MCF 10A (cell line): ENCODE measurements at regions not wholly inside any gene's neighbourhood (a gene's known extent, or its start where the extent isn't known, plus 50 kb on each side); places are given as distances from the start of the nearest gene placed in this dataset.

Experiments used
- BruUV-seq: library from RNA; stranded (reverse); fragments of 400-500 nt; replicated peaks from 2 replicates; lab custom pipeline; 2021; lab: Mats Ljungman, UMichigan
- CTCF ChIA-PET: fragments of 300-600 bp; sonication (Branson Sonifier 250); formaldehyde crosslinking; extraction: SDS; loops from one replicate; lab custom pipeline; 2021; ENCODE audit warnings: antibody characterized with exemption, inconsistent platforms; lab: Yijun Ruan, JAX
- POLR2A ChIA-PET: fragments of 300-600, 350-650 bp; sonication (Branson Sonifier 250); formaldehyde crosslinking; extraction: SDS; loops from one replicate; lab custom pipeline; 2020; ENCODE audit warnings: antibody characterized with exemption, inconsistent platforms; lab: Yijun Ruan, JAX
- DNase-seq: peaks from one replicate; pipeline ENCODE4 v3.0.0-alpha.2; 2018; ENCODE audit not compliant: unreplicated experiment
- H3K27ac Mint-ChIP-seq: one replicate; pipeline ENCODE4 v1.8.0; 2022; ENCODE audit warnings: mild to moderate bottlenecking, low read depth, mixed read lengths; ENCODE audit not compliant: unreplicated experiment
- H3K27me3 Mint-ChIP-seq: one replicate; pipeline ENCODE4 v1.8.0; 2022; ENCODE audit warnings: mixed read lengths; ENCODE audit not compliant: insufficient read depth, unreplicated experiment
- H3K36me3 Mint-ChIP-seq: one replicate; pipeline ENCODE4 v1.8.0; 2022; ENCODE audit warnings: mild to moderate bottlenecking, moderate library complexity, mixed read lengths; ENCODE audit not compliant: insufficient read depth, unreplicated experiment
- H3K4me1 Mint-ChIP-seq: one replicate; pipeline ENCODE4 v1.8.0; 2022; ENCODE audit warnings: mixed read lengths; ENCODE audit not compliant: insufficient read depth, unreplicated experiment
- H3K4me3 Mint-ChIP-seq: one replicate; pipeline ENCODE4 v1.8.0; 2022; ENCODE audit warnings: mild to moderate bottlenecking, moderate library complexity, mixed read lengths; ENCODE audit not compliant: unreplicated experiment
- H3K9me3 Mint-ChIP-seq: one replicate; pipeline ENCODE4 v1.8.0; 2022; ENCODE audit warnings: mixed read lengths; ENCODE audit not compliant: unreplicated experiment
- intact Hi-C: fragments of 100-400 bp; cut with micrococcal nuclease; formaldehyde crosslinking; loops from 2 replicates; pipeline ENCODE4 v1.14.1; 2022
- TF ChIP-seq, protein P1 (sequence below): fragments of 200-600 bp; IDR thresholded peaks from one replicate; pipeline ENCODE4 v1.8.0; 2022; ENCODE audit warnings: antibody characterized with exemption, mild to moderate bottlenecking; ENCODE audit not compliant: unreplicated experiment

GRCh38 chr20:51876313-51876940, 74.1 kb upstream of the SALL4 start:
- no peaks in the 10 kb centered on the region for H3K9me3 Mint-ChIP-seq
- H3K27ac Mint-ChIP-seq = no peak overlapping the region
- CTCF ChIA-PET = interaction anchor here (0.6 kb wide), 1 partner anchor 786 kb away, joined by 5 read pairs; no protein-coding TSS in a partner anchor
- BruUV-seq = no TSS peak
- intact Hi-C loops = no loop called here
- no peaks in the 10 kb centered on the region for H3K36me3 Mint-ChIP-seq
- POLR2A ChIA-PET = no interaction called here
- DNase-seq = no peak
- no peak overlapping the region for H3K4me3 Mint-ChIP-seq
- no peaks in the 10 kb centered on the region for H3K4me1 Mint-ChIP-seq
- TF ChIP-seq, protein P1, sequence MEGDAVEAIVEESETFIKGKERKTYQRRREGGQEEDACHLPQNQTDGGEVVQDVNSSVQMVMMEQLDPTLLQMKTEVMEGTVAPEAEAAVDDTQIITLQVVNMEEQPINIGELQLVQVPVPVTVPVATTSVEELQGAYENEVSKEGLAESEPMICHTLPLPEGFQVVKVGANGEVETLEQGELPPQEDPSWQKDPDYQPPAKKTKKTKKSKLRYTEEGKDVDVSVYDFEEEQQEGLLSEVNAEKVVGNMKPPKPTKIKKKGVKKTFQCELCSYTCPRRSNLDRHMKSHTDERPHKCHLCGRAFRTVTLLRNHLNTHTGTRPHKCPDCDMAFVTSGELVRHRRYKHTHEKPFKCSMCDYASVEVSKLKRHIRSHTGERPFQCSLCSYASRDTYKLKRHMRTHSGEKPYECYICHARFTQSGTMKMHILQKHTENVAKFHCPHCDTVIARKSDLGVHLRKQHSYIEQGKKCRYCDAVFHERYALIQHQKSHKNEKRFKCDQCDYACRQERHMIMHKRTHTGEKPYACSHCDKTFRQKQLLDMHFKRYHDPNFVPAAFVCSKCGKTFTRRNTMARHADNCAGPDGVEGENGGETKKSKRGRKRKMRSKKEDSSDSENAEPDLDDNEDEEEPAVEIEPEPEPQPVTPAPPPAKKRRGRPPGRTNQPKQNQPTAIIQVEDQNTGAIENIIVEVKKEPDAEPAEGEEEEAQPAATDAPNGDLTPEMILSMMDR = no peak
- no peaks in the 10 kb centered on the region for H3K27me3 Mint-ChIP-seq

DNA sequence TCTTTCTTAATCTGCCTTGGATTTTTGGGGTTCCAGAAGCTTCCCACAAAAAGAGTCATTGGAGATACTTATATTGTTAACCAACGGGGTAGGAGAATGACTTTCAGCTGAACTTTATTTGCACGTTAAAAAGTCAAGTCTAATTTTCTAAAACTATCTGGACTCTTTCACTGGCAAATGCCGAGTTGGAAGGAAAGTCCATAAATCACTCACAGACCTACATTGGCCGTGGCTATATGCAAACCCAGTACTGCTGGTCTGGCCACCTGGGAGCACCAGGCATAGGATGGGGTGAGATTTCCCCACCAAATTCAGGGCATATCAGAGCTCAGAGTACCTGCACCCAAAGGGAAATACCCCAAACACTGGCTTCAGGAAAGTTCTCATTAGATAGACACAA, 71.3 kb upstream of the SALL4 start:
- ChIA-PET CTCF (interaction anchor here (0.6 kb wide), 1 partner anchor 226 kb away, joined by 3 read pairs; no protein-coding TSS in a partner anchor), POLR2A (interaction anchor here (1.0 kb wide), 1 partner anchor 9 kb away, joined by 4 read pairs; no protein-coding TSS in a partner anchor)
- Mint-ChIP-seq H3K36me3 (no peaks in the 10 kb centered on the region), H3K4me3 (no peak overlapping the region), H3K27me3 (no peaks in the 10 kb centered on the region), H3K27ac (no peak overlapping the region), H3K9me3 (no peaks in the 10 kb centered on the region), H3K4me1 (no peaks in the 10 kb centered on the region)
- no peak for DNase-seq
- TF ChIP-seq, protein P1 = no peak
- intact Hi-C loops = no loop called here
- no TSS peak for BruUV-seq

DNA sequence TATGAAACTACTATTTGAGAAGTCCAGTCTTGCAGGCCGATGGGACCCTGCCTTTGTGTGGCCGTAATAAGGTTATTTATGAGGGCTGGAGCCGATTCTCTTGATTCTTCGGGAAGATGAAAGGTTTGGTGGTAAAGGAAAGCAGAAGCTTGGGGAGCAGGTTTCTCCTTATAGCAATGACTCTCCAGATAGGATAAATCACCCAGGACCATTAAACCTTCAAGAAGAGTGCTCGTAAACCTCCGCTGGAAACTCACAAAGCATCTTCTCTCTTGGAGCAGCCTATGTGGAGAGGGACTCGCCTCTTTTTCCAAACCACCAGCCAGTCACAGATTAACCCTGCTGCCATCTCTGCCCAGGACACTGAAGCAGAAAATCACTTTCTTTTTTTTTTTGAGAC, 69.6 kb upstream of the SALL4 start:
- H3K36me3 Mint-ChIP-seq = no peaks in the 10 kb centered on the region
- CTCF ChIA-PET = interaction anchor here (0.7 kb wide), 1 partner anchor 230 kb away, joined by 3 read pairs; no protein-coding TSS in a partner anchor
- TF ChIP-seq, protein P1 = no peak
- no peak overlapping the region for H3K4me3 Mint-ChIP-seq
- BruUV-seq = no TSS peak
- H3K27ac Mint-ChIP-seq = no peak overlapping the region
- no peaks in the 10 kb centered on the region for H3K27me3 Mint-ChIP-seq
- no peak for DNase-seq
- intact Hi-C loops = no loop called here
- POLR2A ChIA-PET = no interaction called here
- H3K9me3 Mint-ChIP-seq = no peaks in the 10 kb centered on the region
- H3K4me1 Mint-ChIP-seq = no peaks in the 10 kb centered on the region

DNA sequence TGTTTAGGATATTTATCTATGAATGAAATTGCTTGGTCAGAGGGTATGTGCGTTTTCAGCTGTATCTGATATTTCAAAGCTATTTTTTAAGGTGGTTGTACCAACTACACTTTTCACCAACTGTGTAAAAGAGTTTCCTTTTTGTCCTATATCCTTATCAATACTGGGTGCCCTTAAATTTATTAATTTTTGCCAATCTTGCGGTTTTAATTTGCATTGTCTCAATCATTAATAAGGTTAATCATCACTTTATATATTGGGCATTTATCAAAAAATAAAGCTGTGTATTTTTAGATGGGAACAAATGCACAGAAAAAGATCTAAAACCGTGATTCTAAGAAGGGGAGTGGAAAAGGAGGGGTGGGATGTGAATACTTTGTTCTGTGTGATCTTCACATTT, 66.7 kb upstream of the SALL4 start:
- H3K4me1 Mint-ChIP-seq = no peaks in the 10 kb centered on the region
- ChIA-PET POLR2A (interaction anchor here (1.1 kb wide), 1 partner anchor 20 kb away, joined by 3 read pairs; no protein-coding TSS in a partner anchor), CTCF (no interaction called here)
- no peaks in the 10 kb centered on the region for H3K9me3 Mint-ChIP-seq
- TF ChIP-seq, protein P1 = no peak
- BruUV-seq = no TSS peak
- H3K36me3 Mint-ChIP-seq = no peaks in the 10 kb centered on the region
- H3K27ac Mint-ChIP-seq = no peak overlapping the region
- intact Hi-C loops = no loop called here
- H3K27me3 Mint-ChIP-seq = no peaks in the 10 kb centered on the region
- H3K4me3 Mint-ChIP-seq = no peak overlapping the region
- DNase-seq = no peak
